HG03060 (cell line): ENCODE measurements at regions not wholly inside any gene's neighbourhood (a gene's known extent, or its start where the extent isn't known, plus 50 kb on each side); places are given as distances from the start of the nearest gene placed in this dataset.

Experiments
- ATAC-seq: cut with Tn5 transposase; IDR thresholded peaks from one replicate; pipeline ENCODE4 v1.9.1; 2021; ENCODE audit warnings: low read depth, moderate number of reproducible peaks; ENCODE audit not compliant: unreplicated experiment

DNA sequence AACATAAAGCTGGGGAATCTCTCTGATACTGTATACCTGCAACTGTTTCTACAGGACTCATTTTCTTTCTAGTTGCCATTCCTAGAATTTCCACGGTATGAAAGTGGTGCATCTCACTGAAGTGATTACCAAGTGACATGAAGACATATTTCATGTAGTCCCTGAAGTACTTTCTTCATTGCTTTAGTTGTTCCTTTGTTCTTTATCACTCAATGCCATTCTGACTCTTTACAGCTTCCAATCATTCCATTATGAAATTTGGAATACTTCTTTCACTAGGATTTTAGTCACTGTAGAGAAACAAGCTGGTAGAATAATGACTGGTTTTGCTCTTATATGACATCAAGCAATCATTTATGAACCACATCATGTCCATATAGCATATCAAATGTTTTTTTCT is 645.1 kb downstream of the CDH18 start:
- no peak for ATAC-seq

DNA sequence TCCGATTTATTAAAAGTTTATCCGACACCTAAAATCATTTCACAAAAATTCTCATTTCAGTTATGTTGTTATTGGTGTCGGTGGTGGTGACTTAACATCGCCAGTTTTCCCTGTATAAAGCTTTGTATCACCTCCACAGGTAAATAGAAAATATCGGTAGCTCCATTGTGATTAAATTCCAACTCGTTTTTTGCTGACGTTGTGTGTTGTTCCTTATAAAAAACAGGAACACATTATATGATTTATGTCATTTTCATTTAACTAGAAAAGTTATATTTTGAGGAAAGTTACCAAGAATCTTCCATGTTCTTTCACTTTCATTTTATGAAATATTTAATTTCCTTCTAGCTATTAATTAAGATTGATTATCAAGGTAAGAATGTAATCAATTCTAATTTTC is 635.9 kb downstream of the CDH18 start:
- no peak for ATAC-seq

DNA sequence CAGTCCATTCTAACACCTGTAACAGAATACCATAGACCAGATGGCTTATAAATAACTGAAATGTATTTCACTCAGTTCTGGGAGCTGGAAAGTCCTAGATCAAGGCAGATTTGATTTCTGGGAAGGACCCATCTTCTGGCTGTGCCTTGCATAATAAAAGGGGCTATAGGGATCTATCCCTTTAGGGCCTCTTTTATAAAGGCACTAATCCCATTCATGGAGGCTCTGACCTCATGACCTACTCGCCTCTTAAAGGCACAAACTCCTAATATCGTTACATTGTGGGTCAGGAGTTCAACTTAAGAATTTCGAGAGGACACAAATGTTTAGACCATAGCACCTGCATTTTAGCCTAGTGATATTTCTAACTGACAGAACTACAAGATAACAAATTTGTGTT is 619.0 kb downstream of the CDH18 start:
- no peak for ATAC-seq

DNA sequence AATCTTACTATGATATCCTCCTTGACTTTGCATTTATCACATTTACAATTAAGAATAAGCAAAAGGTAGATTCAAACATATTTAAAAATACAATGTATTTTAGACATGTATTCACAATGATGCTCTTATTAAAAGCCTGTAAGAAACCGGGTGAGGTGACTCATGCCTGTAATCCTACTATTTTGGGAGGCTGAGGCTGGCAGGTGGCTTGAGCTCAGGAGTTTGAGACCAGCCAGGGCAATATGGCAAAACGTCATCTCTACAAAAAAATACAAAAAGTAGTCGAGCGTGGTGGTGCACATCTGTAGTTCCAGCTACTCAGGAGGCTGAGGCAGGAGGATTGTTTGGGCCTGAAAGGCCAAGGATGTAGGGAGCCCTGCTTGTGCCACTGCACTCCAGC is 618.4 kb downstream of the CDH18 start:
- ATAC-seq: no peak

DNA sequence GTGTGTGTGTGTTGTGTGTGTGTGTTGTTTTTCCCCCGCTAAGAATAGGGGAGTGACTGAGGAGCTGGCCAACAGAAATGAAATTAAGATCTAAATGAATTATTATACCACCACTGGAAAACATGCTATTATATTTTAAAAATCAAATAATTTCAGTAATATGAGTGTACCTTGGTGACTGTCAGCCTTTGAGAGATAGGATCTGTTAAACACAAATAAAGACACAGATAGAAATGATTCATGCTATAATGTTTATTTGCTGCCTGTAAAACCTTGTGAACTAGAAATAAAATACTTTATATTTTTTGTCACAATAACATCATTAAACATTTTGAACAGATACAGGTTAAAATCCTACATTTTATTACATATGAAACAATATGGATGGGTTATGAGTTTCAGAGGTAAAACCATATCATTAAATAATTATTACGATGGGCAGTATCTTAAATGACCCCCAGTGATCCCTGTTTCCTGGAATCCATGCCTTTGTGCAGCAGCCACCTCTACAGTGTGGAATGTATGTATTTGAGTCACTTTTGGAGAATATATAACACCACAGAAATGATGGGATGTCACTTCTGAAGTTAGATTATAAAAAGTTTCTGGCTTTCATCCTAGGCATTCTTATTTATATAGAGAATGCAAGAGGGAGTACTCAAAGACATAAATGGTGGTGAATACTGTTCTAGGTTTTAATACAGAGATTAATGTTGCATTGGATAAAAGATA is 617.2 kb downstream of the CDH18 start:
- no peak for ATAC-seq

DNA sequence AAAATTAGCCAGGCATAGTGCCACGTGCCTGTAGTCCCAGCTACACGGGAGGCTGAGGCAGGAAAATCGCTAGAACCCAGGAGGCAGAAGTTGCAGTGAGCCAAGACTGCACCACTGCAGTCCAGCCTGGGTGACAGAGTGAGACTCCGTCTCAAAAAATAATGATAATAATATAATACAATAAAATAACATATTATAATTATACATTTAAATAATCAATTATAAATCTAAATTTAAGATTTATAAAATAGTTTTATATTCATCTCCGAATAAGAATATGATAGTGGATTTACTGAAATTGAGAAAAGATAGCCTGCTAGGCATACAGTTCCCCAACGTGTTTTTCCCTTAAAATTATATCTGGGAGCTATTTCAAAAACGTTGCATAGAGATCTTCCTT is 599.6 kb downstream of the CDH18 start:
- no peak for ATAC-seq

DNA sequence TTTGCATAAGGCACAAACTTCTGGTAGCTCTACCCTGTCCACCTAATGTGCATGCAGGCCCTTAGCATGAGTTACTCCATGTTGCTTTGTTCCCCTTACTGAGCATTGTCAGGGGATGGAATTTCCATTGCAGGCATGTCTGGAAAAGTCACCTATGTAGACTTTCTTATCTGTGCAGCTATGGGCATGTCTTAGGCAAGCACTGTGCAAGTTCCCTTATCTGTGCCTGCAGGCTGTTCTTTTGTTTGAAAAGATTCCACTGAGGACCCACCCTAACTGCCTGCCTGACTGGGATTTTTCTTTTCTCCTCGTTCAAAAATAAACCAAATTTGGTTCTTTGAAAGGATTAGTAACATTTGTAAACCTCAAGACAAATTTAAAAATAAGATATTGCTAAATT is 587.0 kb downstream of the CDH18 start:
- no peak for ATAC-seq

DNA sequence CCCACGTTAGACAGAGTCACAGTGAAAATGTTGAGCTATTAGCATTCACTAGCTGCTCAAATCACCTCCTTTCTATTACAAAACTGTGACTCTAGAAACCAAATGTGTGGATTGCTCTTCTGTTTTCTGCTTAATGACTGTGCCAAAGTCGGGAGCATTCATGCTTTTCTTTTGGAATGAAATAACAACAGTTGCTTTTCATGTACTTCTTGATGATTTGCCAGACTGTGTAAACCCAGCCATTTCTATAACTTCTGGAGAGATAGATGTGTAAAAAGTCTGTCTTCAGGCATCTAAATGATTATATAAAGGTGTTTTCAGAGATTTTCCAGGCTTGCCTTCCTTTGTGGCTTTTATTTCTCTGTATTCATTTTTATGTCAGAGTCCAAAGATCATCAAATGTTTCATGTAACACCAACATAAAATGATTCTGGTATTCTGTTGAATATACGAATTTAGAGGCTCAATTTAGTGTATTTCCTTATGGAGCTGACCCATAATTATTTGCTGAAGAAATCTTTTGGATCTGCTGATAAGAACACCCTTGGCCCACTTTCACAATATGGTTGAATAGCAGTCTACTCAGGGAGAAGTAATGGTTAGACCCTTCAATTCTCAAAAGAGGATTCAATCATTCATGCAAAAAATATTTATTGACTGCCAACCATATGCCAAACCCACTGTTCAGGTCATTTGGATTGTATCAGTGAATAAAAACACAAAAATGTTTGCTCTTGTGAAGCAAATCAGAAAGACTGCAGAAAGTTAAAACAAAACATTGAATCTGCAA is 581.2 kb downstream of the CDH18 start:
- ATAC-seq: no peak

DNA sequence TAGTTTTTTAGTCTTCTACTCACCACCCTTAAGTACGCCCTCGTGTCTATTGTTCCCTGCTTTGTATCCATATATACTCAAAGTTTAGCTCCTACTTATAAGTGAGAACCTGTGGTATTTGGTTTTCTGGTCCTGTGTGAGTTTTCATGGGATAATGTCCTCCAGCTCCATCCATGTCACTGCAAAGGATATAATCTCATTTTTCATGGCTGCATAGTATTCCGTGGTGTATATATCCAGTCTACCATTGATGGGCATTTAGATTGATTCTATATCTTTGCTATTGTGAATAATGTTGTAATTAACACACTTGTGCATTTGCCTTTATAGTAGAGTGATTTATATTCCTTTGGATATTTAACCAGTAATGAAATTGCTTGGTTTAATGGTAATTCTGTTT is 579.9 kb downstream of the CDH18 start:
- ATAC-seq: no peak

DNA sequence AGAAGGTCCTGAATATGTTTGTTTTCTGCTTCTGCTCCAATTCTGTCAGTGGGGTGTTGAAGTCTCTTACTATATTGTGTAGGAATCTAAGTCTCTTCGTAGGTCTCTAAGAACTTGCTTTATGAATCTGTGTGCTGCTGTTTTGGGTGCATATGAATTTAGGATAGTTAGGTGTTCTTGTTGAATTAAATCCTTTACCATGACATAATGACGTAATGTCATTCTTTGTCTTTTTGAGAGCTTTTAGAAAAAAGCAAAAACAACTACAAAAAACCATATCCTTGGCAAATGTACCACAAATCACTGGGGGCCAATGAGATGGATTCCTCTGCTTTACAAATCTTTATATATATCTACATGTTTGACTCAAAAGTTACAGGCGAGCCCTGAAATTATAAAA is 576.1 kb downstream of the CDH18 start:
- no peak for ATAC-seq
